Activated naive CD8-positive, alpha-beta T cell (primary cell): ENCODE measurements at regions not wholly inside any gene's neighbourhood (a gene's known extent, or its start where the extent isn't known, plus 50 kb on each side); places are given as distances from the start of the nearest gene placed in this dataset.
"Not testable (repeated sequence)": the region's sequence is repeated elsewhere in the genome, so short reads cannot be mapped to it uniquely, and the experiment has no call there.

Source experiments
- H3K27ac Mint-ChIP-seq: one replicate; pipeline ENCODE4 v1.8.0; 2021; ENCODE audit warnings: mixed read lengths
- H3K27me3 Mint-ChIP-seq: one replicate; pipeline ENCODE4 v1.8.0; 2021; ENCODE audit warnings: mixed read lengths
- H3K36me3 Mint-ChIP-seq: one replicate; pipeline ENCODE4 v1.8.0; 2021; ENCODE audit warnings: mixed read lengths
- H3K4me1 Mint-ChIP-seq: one replicate; pipeline ENCODE4 v1.8.0; 2021; ENCODE audit warnings: low read depth, mixed read lengths
- H3K4me3 Mint-ChIP-seq: one replicate; pipeline ENCODE4 v1.8.0; 2021; ENCODE audit warnings: mild to moderate bottlenecking, mixed read lengths
- H3K9me3 Mint-ChIP-seq: one replicate; pipeline ENCODE4 v1.8.0; 2021; ENCODE audit warnings: low read depth, mixed read lengths

- H3K36me3 Mint-ChIP-seq: no peaks in the 10 kb centered on the region
- no peaks in the 10 kb centered on the region for H3K9me3 Mint-ChIP-seq
- no peak overlapping the region for H3K4me3 Mint-ChIP-seq
- H3K4me1 Mint-ChIP-seq: no peaks in the 10 kb centered on the region
- H3K27ac Mint-ChIP-seq: no peak overlapping the region
- H3K27me3 Mint-ChIP-seq: no peaks in the 10 kb centered on the region
These were observed 138.0 kb upstream of the RREB1 start for GRCh38 chr6:6969761-6970223.

GRCh38 chr6:6970851-6971250 lies 136.9 kb upstream of the RREB1 start:
- no peaks in the 10 kb centered on the region for H3K4me1 Mint-ChIP-seq
- no peaks in the 10 kb centered on the region for H3K9me3 Mint-ChIP-seq
- no peak overlapping the region for H3K27ac Mint-ChIP-seq
- H3K36me3 Mint-ChIP-seq: no peaks in the 10 kb centered on the region
- H3K4me3 Mint-ChIP-seq: no peak overlapping the region
- H3K27me3 Mint-ChIP-seq: no peaks in the 10 kb centered on the region

- Mint-ChIP-seq H3K9me3 (no peaks in the 10 kb centered on the region), H3K4me1 (no peaks in the 10 kb centered on the region), H3K36me3 (no peaks in the 10 kb centered on the region), H3K4me3 (no peak overlapping the region), H3K27ac (no peak overlapping the region), H3K27me3 (no peaks in the 10 kb centered on the region)
These were observed 136.4 kb upstream of the RREB1 start for GRCh38 chr6:6971369-6971768.

- H3K27me3 Mint-ChIP-seq: no peaks in the 10 kb centered on the region
- no peaks in the 10 kb centered on the region for H3K9me3 Mint-ChIP-seq
- H3K36me3 Mint-ChIP-seq: no peaks in the 10 kb centered on the region
- H3K27ac Mint-ChIP-seq: no peak overlapping the region
- no peak overlapping the region for H3K4me3 Mint-ChIP-seq
- no peaks in the 10 kb centered on the region for H3K4me1 Mint-ChIP-seq
These were observed 135.3 kb upstream of the RREB1 start for GRCh38 chr6:6972456-6972855.

- Mint-ChIP-seq H3K27me3 (no peaks in the 10 kb centered on the region), H3K27ac (no peak overlapping the region), H3K4me1 (no peaks in the 10 kb centered on the region), H3K9me3 (no peaks in the 10 kb centered on the region), H3K4me3 (no peak overlapping the region), H3K36me3 (no peaks in the 10 kb centered on the region)
These were observed 134.0 kb upstream of the RREB1 start for GRCh38 chr6:6973721-6974120.

- Mint-ChIP-seq H3K27me3 (no peaks in the 10 kb centered on the region), H3K4me3 (no peak overlapping the region), H3K9me3 (no peaks in the 10 kb centered on the region), H3K36me3 (no peaks in the 10 kb centered on the region), H3K4me1 (no peaks in the 10 kb centered on the region), H3K27ac (no peak overlapping the region)
These were observed 132.2 kb upstream of the RREB1 start for GRCh38 chr6:6975459-6976111.

- Mint-ChIP-seq H3K27me3 (no peaks in the 10 kb centered on the region), H3K27ac (no peak overlapping the region), H3K9me3 (no peaks in the 10 kb centered on the region), H3K4me1 (no peaks in the 10 kb centered on the region), H3K36me3 (no peaks in the 10 kb centered on the region), H3K4me3 (no peak overlapping the region)
These were observed 131.6 kb upstream of the RREB1 start for GRCh38 chr6:6976193-6976592.

GRCh38 chr6:6978731-6979130 lies 129.0 kb upstream of the RREB1 start:
- Mint-ChIP-seq H3K9me3 (no peaks in the 10 kb centered on the region), H3K36me3 (no peaks in the 10 kb centered on the region)

GRCh38 chr6:6980999-6981597 lies 126.7 kb upstream of the RREB1 start:
- Mint-ChIP-seq H3K36me3 (no peaks in the 10 kb centered on the region), H3K27ac (no peak overlapping the region), H3K4me3 (no peak overlapping the region), H3K27me3 (no peaks in the 10 kb centered on the region), H3K9me3 (no peaks in the 10 kb centered on the region), H3K4me1 (no peaks in the 10 kb centered on the region)

More at GRCh38 chr6:6978731-6979130, 129.0 kb upstream of the RREB1 start:
- no peak overlapping the region for H3K27ac Mint-ChIP-seq
- no peak overlapping the region for H3K4me3 Mint-ChIP-seq
- no peaks in the 10 kb centered on the region for H3K4me1 Mint-ChIP-seq
- H3K27me3 Mint-ChIP-seq: no peaks in the 10 kb centered on the region

GRCh38 chr6:6981681-6982322 lies 126.0 kb upstream of the RREB1 start:
- no peaks in the 10 kb centered on the region for H3K36me3 Mint-ChIP-seq
- H3K4me1 Mint-ChIP-seq: no peaks in the 10 kb centered on the region
- H3K27me3 Mint-ChIP-seq: no peaks in the 10 kb centered on the region
- H3K9me3 Mint-ChIP-seq: no peaks in the 10 kb centered on the region
- no peak overlapping the region for H3K4me3 Mint-ChIP-seq
- peak overlapping the region; percentile 23 for H3K27ac Mint-ChIP-seq

GRCh38 chr6:6982663-6983062 lies 125.1 kb upstream of the RREB1 start:
- no peaks in the 10 kb centered on the region for H3K9me3 Mint-ChIP-seq
- H3K27me3 Mint-ChIP-seq: no peaks in the 10 kb centered on the region
- no peaks in the 10 kb centered on the region for H3K4me1 Mint-ChIP-seq
- no peaks in the 10 kb centered on the region for H3K36me3 Mint-ChIP-seq
- H3K4me3 Mint-ChIP-seq: no peak overlapping the region
- H3K27ac Mint-ChIP-seq: no peak overlapping the region

- no peaks in the 10 kb centered on the region for H3K4me1 Mint-ChIP-seq
- no peaks in the 10 kb centered on the region for H3K9me3 Mint-ChIP-seq
- H3K27me3 Mint-ChIP-seq: no peaks in the 10 kb centered on the region
- H3K4me3 Mint-ChIP-seq: no peak overlapping the region
- H3K36me3 Mint-ChIP-seq: no peaks in the 10 kb centered on the region
- no peak overlapping the region for H3K27ac Mint-ChIP-seq
These were observed 123.0 kb upstream of the RREB1 start for GRCh38 chr6:6984585-6985366.

- Mint-ChIP-seq H3K36me3 (no peaks in the 10 kb centered on the region), H3K27me3 (no peaks in the 10 kb centered on the region), H3K4me3 (no peak overlapping the region), H3K9me3 (no peaks in the 10 kb centered on the region), H3K4me1 (no peaks in the 10 kb centered on the region), H3K27ac (no peak overlapping the region)
These were observed 121.4 kb upstream of the RREB1 start for GRCh38 chr6:6986344-6986743.

GRCh38 chr6:6987749-6988148 lies 120.0 kb upstream of the RREB1 start:
- Mint-ChIP-seq H3K4me3 (no peak overlapping the region), H3K36me3 (no peaks in the 10 kb centered on the region), H3K9me3 (no peaks in the 10 kb centered on the region), H3K4me1 (no peaks in the 10 kb centered on the region), H3K27me3 (no peaks in the 10 kb centered on the region), H3K27ac (no peak overlapping the region)

- H3K9me3 Mint-ChIP-seq, H3K27ac Mint-ChIP-seq, H3K27me3 Mint-ChIP-seq, H3K4me1 Mint-ChIP-seq, H3K4me3 Mint-ChIP-seq, H3K36me3 Mint-ChIP-seq: not testable (repeated sequence)
These were observed 117.7 kb upstream of the RREB1 start for GRCh38 chr6:6990059-6990458.
